GM23338 (cell line): ENCODE measurements at regions not wholly inside any gene's neighbourhood (a gene's known extent, or its start where the extent isn't known, plus 50 kb on each side); places are given as distances from the start of the nearest gene placed in this dataset.

ENCODE experiments used
- EZH2 ChIP-seq: fragments of 200-600 bp; sonication (generic); IDR thresholded peaks from one replicate; pipeline ENCODE4 v1.8.0; 2017; ENCODE audit warnings: antibody characterized with exemption, mild to moderate bottlenecking, low read depth; ENCODE audit not compliant: unreplicated experiment
- EZH2phosphoT487 ChIP-seq: fragments of 200-600 bp; sonication (generic); IDR thresholded peaks from one replicate; pipeline ENCODE4 v1.8.1; 2018; ENCODE audit warnings: antibody characterized with exemption; ENCODE audit not compliant: unreplicated experiment
- POLR2AphosphoS5 ChIP-seq: IDR thresholded peaks from 2 replicates; pipeline ENCODE4 v1.6.1; 2016; ENCODE audit warnings: antibody characterized with exemption, low read depth
- TF ChIP-seq, protein P1 (sequence below), 2 experiments: fragments of 200-600 bp in 1 of 2; sonication (generic) in 1 of 2; conservative IDR thresholded peaks; 2 replicates each; pipeline versions ENCODE4 v1.5.1 to v1.6.1; 2016 to 2017; ENCODE audit warnings: antibody characterized with exemption in 2 of 2, low read depth in 2 of 2, mild to moderate bottlenecking in 2 of 2, moderate library complexity in 1 of 2
- TF ChIP-seq, protein P2 (sequence below): IDR thresholded peaks from one replicate; pipeline ENCODE4 v1.6.1; 2018; ENCODE audit warnings: antibody characterized with exemption; ENCODE audit not compliant: unreplicated experiment

DNA sequence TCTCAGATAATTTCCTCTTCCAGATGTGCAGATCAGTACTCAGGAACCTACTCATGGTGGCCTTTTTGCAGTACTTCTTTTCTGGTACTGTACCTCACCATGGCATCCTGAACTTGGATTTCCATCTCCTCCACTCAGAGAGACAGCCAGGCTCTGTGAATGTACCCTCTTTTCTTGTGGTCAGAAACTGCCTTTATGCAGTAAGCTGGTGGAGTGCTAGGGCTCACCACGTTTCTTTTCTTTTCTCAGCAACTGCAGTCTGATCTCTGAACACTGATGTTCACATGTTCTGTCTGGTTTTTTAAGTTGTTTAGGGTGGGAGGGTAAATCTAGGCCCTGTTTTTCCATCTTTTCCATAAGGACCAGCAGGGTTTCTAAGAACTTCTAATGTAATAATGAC is 99.8 kb upstream of the NRXN3 start:
- TF ChIP-seq, protein P1, sequence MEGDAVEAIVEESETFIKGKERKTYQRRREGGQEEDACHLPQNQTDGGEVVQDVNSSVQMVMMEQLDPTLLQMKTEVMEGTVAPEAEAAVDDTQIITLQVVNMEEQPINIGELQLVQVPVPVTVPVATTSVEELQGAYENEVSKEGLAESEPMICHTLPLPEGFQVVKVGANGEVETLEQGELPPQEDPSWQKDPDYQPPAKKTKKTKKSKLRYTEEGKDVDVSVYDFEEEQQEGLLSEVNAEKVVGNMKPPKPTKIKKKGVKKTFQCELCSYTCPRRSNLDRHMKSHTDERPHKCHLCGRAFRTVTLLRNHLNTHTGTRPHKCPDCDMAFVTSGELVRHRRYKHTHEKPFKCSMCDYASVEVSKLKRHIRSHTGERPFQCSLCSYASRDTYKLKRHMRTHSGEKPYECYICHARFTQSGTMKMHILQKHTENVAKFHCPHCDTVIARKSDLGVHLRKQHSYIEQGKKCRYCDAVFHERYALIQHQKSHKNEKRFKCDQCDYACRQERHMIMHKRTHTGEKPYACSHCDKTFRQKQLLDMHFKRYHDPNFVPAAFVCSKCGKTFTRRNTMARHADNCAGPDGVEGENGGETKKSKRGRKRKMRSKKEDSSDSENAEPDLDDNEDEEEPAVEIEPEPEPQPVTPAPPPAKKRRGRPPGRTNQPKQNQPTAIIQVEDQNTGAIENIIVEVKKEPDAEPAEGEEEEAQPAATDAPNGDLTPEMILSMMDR (conservative IDR thresholded peaks at IDR 0.05; ENCODE audit: low read depth in 2 of 2) = no peak
- no peak for TF ChIP-seq EZH2
- TF ChIP-seq, protein P2, sequence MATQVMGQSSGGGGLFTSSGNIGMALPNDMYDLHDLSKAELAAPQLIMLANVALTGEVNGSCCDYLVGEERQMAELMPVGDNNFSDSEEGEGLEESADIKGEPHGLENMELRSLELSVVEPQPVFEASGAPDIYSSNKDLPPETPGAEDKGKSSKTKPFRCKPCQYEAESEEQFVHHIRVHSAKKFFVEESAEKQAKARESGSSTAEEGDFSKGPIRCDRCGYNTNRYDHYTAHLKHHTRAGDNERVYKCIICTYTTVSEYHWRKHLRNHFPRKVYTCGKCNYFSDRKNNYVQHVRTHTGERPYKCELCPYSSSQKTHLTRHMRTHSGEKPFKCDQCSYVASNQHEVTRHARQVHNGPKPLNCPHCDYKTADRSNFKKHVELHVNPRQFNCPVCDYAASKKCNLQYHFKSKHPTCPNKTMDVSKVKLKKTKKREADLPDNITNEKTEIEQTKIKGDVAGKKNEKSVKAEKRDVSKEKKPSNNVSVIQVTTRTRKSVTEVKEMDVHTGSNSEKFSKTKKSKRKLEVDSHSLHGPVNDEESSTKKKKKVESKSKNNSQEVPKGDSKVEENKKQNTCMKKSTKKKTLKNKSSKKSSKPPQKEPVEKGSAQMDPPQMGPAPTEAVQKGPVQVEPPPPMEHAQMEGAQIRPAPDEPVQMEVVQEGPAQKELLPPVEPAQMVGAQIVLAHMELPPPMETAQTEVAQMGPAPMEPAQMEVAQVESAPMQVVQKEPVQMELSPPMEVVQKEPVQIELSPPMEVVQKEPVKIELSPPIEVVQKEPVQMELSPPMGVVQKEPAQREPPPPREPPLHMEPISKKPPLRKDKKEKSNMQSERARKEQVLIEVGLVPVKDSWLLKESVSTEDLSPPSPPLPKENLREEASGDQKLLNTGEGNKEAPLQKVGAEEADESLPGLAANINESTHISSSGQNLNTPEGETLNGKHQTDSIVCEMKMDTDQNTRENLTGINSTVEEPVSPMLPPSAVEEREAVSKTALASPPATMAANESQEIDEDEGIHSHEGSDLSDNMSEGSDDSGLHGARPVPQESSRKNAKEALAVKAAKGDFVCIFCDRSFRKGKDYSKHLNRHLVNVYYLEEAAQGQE = no peak
- no peak for TF ChIP-seq POLR2AphosphoS5
- TF ChIP-seq EZH2phosphoT487 = no peak
